HG03139 (cell line): ENCODE measurements at regions not wholly inside any gene's neighbourhood (a gene's known extent, or its start where the extent isn't known, plus 50 kb on each side); places are given as distances from the start of the nearest gene placed in this dataset.
"Not testable (repeated sequence)": the region's sequence is repeated elsewhere in the genome, so short reads cannot be mapped to it uniquely, and the experiment has no call there.

ENCODE experiments used
- ATAC-seq: cut with Tn5 transposase; IDR thresholded peaks from one replicate; pipeline ENCODE4 v1.9.1; 2021; ENCODE audit not compliant: unreplicated experiment

DNA sequence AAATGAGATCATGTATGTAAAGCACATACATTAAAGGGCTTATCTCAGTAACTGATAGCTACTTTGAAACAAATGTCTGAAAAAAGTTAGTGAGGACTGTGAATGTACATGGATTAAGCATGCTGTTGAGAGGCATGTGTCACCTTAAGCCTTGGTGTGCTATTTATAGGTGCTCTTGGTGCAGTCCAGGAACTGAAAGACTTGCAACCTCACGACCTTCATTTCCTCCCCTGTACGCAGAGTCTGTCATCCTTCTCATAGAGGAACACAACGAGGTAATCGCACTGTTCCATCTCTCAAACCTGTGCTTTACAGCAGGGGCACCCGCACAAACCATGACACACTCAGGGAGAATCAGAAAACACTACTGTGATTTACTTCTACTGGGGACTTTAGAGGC, 65.6 kb downstream of the UFM1 start:
- ATAC-seq: peak; percentile 97

DNA sequence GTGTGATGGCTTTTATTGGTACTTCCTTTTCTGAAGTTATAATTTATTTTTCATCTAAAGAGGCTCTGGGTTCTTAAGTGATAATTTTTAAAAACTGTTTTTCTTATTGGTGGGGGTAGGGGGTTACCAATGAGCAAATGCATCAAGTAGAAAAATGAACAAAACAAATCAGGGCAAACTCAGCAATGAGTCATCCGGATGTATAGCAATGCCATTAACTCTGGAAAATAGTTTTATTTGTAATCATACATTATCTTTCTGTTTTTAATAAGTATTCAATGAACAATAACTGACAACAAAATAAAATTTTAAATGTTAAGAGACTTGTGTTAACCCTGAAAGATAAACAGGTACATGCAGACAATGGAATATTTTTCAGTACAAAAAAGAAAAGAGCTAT, 67.6 kb downstream of the UFM1 start:
- ATAC-seq: no peak

DNA sequence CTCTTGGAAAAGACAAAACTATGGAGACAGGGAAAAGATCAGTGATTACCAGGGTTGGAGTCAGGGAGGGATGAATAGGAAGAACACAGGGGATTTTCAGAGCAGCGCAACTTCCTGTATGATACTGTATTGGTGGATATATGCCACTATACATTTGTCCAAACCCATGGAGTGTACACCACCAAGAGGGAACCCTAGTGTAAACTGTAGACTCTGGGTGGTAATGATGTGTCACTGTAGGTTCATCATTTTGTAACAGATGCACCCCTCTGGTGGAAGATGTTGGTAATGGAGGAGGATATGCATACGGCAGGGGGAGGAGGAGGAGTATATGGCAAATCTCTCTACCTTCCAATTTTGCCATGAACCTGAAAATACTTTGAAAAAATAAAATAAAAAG, 68.1 kb downstream of the UFM1 start:
- ATAC-seq: peak; percentile 38

DNA sequence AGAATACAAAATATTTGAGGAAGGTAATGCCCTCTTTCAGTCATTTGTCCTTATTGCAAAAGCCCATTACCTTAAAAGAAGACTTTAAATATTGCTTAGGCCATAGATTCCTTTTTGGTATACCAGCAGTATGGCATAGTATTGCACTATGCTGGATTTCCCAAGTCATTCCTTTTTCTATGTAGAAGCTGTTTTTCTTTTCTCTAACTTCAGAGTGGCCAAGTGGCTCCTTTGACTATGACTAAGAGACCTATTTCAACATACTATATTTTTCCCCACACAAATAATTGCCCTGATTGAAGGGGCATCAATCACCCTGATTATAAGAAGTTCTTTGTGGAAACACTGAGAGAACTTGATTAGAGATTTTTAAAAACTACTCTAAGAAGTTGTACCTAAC, 68.6 kb downstream of the UFM1 start:
- ATAC-seq: no peak

DNA sequence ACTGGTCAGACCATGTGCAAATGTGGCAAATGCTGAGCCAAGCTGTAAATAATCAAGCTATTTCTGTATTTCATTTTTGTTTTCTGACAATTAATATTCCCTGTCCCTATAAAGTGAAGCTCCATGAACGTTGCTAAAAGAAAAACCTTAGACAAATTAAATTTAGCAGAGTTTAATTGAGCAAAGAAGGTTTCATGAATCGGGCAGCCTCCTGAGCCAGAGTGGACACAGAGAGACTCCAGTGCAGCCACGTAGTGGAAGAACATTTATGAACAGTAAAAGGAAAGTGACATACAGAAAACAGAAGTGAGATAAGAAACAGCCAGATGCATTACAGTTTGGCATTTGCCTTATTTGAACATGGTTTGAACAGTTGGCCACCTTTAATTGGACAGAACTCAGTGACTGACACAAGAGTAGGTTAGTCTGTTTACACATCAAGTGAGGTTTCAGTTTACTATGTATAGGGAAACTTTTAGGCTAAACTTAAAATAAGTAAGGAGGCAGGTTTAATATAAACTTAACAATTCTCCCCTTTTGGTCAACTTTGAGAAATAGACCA, 69.7 kb downstream of the UFM1 start:
- ATAC-seq: no peak

DNA sequence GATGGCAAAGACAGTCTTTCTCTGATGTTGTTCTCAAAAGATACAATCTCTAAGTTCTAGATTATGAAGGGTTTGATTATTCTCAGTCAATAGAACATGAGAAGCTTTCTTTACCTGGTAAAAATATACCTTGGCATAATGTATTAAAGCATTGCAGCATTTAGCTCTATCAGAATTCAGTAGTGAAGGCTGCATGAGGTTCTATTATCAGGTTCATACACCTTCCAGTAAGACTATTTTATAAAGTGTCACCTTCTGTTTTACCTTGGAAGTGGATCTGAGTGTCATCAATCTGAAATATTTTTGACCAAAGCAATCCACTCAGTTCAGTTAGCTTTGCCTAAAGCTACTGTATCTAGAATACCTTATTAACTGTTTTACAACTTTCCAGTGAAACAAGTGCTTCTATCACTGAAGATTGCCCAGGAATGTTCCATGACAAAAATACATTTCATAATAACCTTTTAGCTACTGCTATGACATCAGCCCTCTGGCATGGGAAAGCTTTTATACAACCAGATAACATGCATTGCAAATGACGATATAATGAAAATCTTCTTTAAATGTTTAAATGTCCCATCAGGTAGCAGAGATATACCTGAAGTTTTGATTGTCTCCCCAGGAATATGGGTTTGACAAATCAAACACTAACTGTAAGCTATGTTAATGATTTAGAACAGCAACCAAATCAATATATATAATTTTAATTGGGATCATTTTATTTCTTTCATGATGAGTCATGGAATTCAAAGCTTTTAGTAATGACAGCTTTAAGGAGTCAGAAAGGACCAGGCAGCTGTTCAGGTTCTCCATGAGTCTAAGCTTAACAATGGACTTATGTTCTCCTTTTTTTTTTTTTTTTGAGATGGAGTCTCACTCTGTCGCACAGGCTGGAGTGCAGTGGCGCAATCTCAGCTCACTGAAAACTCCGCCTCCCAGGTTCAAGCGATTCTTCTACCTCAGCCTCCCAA, 72.2 kb downstream of the UFM1 start:
- no peak for ATAC-seq

DNA sequence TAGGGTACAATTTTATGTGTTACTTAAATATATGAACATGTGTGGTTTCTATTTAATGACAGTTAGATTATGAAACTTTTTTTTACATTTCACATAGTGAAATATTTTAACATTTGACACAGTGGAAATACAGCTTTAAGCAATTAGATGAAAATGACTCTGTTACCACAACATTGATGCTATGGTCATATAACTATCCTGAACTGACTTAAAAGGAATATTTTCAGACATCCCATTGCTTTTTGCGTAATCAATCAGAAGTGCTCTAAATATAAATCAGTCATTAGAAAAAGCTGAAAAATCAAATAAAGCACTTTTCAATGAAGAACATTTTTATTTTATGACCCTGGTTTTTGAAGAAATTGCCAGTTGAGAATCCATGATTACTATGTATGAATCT, 80.3 kb downstream of the UFM1 start:
- ATAC-seq: no peak

DNA sequence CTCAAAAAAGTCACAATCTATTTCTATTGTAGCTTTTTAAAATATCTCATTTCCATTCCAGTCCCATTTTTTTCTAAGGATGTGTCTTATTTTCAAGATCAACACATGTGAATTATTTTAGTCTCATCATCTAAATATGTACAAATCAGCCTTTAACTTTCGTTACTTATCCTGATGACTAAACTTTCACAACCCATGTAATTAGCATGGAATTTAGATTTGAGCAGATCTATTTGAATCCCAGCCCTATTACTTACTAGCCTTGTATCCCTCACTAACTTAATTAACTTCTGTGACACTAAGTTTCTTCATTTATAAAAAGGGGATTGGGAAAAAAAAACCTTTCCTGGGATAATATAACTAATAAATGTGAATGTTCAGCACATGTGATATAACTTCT, 81.1 kb downstream of the UFM1 start:
- no peak for ATAC-seq

DNA sequence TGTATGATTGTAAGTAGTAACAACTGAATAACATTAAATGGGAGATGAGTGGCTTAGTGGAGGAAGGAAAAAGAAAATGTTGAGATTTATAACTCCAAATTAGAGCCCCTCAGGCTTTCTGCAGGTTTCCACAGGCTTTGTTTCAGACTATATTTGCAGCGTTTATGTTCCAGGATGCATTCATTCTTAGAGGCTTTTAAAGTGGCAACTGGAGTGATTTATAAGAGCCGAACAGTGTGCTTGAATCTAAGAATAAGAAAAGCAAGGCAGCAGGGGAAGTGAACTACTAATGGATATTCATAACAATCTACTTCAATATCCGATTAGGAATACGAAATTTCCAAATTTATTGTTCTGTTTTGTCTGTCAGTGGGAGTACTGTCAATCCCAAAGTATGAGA, 91.0 kb downstream of the UFM1 start:
- no peak for ATAC-seq

DNA sequence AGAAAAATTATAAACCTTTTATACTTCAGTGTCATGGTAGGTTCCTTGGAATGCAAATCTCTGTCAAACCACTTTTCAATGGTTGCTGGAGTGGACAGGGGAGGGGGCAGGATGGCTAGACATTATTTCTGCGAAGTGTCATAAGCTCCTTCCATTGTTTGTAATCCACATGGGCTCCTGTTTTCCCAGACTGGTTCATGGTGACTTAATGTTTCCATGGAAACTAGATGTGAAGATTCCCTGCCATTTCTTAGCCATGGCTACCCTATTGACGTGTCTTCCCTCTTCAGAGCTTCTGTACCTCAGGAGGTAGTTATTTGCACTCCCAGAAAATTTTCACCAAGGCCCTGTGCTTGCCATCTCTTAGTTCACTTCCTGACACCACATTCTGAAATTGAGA, 95.3 kb downstream of the UFM1 start:
- no peak for ATAC-seq

DNA sequence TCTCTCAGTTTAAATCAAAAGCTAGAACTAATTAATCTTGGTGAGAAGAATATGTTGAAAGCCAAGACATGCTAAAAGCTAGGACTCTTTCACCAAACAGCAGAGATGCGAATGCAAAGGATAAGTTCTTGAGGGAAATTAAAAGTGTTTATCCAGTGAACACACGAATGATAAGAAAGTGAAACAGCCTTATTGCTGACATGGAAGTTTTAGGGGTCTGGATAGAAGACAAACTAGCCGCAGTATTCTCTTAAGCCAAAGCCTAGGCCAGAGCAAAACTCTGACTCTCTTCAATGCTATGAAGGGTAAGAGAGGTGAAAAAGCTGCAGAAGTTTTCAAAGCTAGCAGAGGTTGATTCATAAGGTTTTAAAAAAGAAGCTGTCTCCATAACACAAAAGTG, 103.0 kb downstream of the UFM1 start:
- no peak for ATAC-seq

DNA sequence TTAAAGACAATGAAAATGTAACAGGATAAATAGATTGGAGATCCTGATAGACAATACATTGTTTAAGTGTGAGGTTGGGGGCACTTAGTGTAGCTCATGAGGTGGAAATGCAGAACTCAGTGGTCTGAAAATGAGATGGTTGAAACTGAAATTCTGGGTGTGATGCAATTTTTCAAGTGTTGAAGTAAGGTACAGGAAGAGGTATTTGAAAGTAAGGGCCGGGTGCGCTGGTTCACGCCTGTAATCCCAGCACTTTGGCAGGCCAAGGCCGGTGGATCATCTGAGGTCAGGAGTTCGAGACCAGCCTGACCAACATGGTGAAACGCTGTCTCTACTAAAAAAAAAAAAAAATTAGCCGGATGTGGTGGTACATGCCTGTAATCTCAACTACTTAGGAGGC, 113.0 kb downstream of the UFM1 start:
- ATAC-seq: no peak

DNA sequence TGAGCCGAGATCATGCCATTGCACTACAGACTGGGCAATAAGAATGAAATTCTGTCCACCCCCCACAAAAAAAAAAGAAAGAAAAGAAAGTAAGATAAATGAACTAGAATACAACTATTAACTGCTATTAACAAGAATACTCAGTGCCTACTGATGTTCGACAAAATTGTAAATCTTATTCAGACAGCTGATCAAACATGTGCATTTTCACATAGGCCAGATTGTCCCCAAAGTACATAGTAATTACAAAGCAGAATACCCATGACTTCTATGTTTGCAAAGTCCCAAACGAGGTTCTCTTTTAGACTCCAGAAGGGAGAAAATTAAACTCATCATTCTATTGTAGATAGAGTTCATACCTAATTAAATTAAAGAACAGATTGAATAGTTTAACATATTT, 113.4 kb downstream of the UFM1 start:
- ATAC-seq: no peak

DNA sequence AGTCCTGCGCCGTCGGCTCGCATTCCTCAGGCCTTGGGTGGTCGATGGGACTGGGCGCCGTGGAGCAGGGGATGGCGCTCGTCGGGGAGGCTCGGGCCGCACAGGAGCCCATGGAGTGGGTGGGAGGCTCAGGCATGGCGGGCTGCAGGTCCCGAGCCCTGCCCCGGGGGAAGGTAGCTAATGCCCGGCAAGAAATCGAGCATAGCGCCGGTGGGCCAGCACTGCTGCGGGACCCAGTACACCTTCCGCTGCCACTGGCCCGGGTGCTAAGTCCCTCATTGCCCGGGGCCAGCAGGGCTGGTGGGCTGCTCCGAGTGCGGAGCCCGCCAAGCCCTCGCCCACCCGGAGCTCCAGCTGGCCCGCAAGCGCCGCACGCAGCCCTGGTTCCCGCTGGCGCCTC, 122.8 kb downstream of the UFM1 start:
- ATAC-seq: not testable (repeated sequence)

DNA sequence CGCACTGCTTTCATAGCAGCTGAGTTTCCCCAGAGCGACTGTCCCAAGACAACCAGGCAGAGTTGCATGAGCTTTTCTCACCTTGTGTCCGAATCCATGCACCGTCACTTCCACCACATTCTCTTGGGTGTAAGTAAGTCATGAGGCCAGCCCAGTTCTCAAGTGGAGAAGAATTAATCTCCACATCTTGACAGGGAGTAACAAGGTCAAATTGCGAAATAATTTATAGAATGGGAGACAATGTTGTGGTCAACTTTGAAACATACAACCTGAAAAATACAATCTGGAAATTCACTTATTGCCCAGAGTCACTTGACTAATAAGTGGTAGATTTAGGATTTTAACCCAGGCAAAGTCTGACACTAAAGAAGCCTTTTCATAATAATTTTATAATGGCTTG, 123.7 kb downstream of the UFM1 start:
- no peak for ATAC-seq

DNA sequence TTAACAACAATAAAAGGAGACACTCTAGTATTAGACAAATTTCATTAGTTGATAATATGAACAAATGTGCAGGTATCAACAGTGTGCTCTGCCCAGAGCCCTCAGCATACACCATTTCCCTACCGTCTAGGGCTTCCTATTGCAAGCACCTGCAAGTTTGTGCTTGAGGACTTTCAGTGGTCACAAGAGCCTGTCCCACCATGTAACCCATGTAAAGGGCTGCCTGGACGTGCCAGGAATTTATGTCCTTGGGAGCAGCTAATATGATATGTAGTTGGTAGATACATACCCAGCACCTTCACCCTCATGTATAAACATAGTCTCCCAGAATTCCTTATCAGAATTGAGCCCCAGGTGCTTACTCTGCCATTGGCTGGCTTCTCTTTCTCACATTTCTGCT, 128.0 kb downstream of the UFM1 start:
- ATAC-seq: no peak

DNA sequence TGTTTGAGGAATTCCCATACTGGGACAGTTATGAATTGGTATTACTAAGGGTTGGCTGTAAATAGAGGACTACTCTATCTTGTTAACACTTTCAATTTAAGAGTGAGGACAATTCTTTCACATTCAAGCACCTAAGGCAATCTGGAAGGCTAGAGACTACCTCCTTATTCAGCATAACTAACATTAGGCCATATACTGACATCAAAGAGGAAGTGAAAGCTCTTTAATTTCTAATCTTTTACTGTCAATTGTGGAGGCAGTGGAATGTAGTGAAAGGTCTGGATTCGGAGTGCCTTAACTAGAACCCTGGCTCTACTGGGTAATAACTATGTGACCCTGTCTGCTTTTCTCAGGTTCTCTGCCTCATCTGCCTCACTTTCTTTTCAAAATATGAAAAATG, 134.0 kb downstream of the UFM1 start:
- no peak for ATAC-seq

DNA sequence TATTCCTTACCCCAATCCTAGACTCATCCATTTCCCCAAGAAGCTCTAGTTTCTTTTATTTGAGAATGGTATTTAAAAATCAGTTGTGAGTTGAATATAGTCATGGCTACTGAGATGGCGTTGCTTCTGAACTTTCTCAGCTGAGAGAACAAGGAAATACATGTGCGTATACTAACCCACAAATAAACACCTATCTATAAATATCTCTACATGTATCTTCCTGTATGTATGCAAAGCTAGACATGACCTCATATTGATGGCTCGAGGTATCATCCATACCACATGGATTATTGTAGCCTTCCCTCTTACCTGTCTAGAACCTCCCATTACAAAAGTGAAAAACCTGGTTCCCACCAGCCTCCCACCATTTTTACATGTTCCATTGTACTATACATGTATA, 141.0 kb downstream of the UFM1 start:
- ATAC-seq: no peak

DNA sequence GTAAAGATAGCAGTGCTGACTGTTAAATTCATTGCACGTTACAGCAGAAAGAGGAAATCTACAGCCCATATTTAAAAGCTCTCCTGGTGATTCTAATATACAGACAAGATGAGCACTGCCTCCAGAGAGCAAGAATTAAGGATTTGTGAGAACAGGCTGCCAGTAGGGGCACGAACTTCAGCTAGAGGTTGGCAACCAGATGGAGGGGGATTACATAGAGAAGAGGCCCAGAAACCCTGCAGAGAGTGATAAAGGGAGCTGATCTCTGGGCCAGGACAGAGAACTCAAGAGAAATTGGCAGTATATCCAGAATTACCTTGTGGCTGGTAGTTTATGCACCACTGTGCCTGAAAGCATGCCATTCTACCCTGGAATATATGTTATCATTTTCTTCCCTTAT, 144.8 kb downstream of the UFM1 start:
- no peak for ATAC-seq

DNA sequence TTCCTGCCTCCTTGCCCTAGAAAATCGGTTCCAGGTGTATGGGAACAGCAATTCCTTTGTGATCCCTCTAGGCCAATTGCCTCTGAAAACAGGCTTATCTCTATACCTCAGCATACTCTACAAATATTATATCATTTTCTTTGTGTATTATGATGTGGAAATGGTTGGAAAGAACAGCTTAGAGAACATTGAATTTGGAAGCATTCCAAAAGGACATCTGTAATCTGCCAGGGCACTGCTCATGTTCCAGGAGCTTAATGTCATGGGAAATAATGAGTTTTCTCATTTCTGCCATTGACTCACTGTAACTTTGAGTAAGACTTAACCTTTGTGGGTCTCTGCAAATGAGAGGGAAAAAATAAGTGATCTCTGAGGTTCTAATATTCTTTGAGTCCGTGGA, 147.3 kb downstream of the UFM1 start:
- no peak for ATAC-seq

DNA sequence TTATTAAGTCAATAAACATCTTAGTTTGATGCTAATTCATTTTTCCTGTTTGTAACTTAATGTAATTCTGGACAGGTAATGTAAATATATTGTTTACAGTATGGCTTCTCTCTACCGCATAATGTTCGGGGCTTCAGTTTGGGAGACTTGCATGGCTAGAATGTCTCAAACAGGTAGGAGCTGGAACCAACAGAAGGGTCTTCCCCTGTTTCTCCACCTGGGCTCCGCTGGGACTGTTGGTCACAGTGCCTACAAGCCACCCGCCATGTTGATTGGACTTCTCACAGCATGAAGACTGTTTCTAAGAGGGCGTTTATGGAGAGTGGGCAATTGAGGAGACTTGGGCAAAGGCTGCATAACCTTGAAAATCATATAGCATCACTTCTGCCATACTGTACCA, 148.6 kb downstream of the UFM1 start:
- no peak for ATAC-seq

DNA sequence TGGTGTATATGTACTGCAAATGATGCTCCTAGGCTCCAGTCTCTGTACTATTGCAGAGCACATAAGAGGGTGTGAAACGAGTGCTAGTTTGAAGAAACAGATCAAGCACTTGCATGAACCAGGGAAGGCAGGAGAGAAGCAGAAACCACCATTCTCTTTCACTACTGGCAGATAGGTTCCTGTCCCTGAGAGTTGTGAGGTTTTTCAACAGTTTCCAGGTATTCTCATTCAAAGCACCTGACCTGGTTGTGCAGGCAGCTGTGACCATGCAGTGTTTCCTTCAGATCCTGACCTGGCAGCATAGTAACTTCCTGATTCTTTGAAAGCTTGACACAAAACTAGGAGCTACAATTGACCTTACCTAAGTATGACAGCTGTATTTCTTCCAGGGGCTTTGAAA, 164.9 kb downstream of the UFM1 start:
- no peak for ATAC-seq

DNA sequence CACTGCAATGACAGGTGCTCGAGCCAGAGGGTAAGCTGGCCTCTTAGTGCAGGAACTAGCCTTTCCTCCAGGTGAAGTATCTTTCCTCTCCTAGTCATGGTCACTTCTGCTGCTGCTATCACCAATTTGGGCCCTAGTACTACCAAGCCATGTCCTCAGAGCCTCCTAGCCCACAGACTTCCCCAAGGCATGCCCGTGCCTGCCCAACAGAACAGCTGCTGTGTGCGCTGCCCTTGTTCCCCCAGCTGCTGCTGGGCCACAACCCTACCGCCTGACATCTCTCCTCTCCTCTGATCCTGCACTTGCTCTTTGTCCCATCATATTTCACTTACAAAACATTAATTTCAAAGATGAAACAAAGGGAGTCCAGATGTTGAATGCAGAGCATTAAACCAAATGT, 168.5 kb upstream of the FREM2 start:
- ATAC-seq: no peak
